ENCODE measurements at regions not wholly inside any gene's neighbourhood (a gene's known extent, or its start where the extent isn't known, plus 50 kb on each side); places are given as distances from the start of the nearest gene placed in this dataset.
A peak's percentile ranks its signal among the peaks of the same experiment; 100 is the strongest.

GRCh38 chr12:5374713-5375112, 57.2 kb upstream of the NTF3 start:
- no peaks in the 10 kb centered on the region for H3K4me1 ChIP-seq
- H3K27me3 ChIP-seq: no peaks in the 10 kb centered on the region
- H3K9me3 ChIP-seq: no peaks in the 10 kb centered on the region
- no peaks in the 10 kb centered on the region for H3K36me3 ChIP-seq
- peak in 1 of 2 donors; percentile 22 for DNase-seq (ENCODE audit: extremely low spot score in 2 of 2)
- TF ChIP-seq POLR2A (IDR thresholded peaks at IDR 0.05) (no peak), POLR2AphosphoS5 (IDR thresholded peaks at IDR 0.05; ENCODE audit: insufficient read depth in 1 of 2, low read depth in 1 of 2) (no peak), CTCF (IDR thresholded peaks at IDR 0.05) (no peak)
- intact Hi-C loops (cut with DNase I): no loop called here
- H3K4me3 ChIP-seq: no peak overlapping the region
- no peak overlapping the region for H3K27ac ChIP-seq

- TF ChIP-seq POLR2AphosphoS5 (IDR thresholded peaks at IDR 0.05; ENCODE audit: insufficient read depth in 1 of 2, low read depth in 1 of 2) (no peak), CTCF (IDR thresholded peaks at IDR 0.05) (no peak), POLR2A (IDR thresholded peaks at IDR 0.05) (no peak)
- Histone ChIP-seq H3K4me1 (no peaks in the 10 kb centered on the region), H3K27me3 (no peaks in the 10 kb centered on the region), H3K27ac (no peak overlapping the region), H3K36me3 (no peaks in the 10 kb centered on the region), H3K4me3 (no peak overlapping the region), H3K9me3 (no peaks in the 10 kb centered on the region)
- DNase-seq (ENCODE audit: extremely low spot score in 2 of 2): peak in 1 of 2 donors; percentile 54
- intact Hi-C loops (cut with DNase I): no loop called here
Measured at GRCh38 chr12:5375547-5376295, 56.2 kb upstream of the NTF3 start.

GRCh38 chr12:5376591-5377207, 55.2 kb upstream of the NTF3 start:
- peak in 1 of 2 donors; percentile 40 for DNase-seq (ENCODE audit: extremely low spot score in 2 of 2)
- intact Hi-C loops (cut with DNase I): no loop called here
- Histone ChIP-seq H3K36me3 (no peaks in the 10 kb centered on the region), H3K4me3 (no peak overlapping the region), H3K4me1 (no peaks in the 10 kb centered on the region), H3K27me3 (no peaks in the 10 kb centered on the region), H3K27ac (no peak overlapping the region), H3K9me3 (no peaks in the 10 kb centered on the region)
- no peak for TF ChIP-seq POLR2A (IDR thresholded peaks at IDR 0.05)
- no peak for TF ChIP-seq POLR2AphosphoS5 (IDR thresholded peaks at IDR 0.05; ENCODE audit: insufficient read depth in 1 of 2, low read depth in 1 of 2)
- TF ChIP-seq CTCF (IDR thresholded peaks at IDR 0.05): no peak

GRCh38 chr12:5377997-5378592, 53.8 kb upstream of the NTF3 start:
- Histone ChIP-seq H3K4me1 (no peaks in the 10 kb centered on the region), H3K36me3 (no peaks in the 10 kb centered on the region), H3K27me3 (no peaks in the 10 kb centered on the region), H3K27ac (no peak overlapping the region), H3K9me3 (no peaks in the 10 kb centered on the region), H3K4me3 (no peak overlapping the region)
- no peak for DNase-seq (ENCODE audit: extremely low spot score in 2 of 2)
- TF ChIP-seq POLR2AphosphoS5 (IDR thresholded peaks at IDR 0.05; ENCODE audit: insufficient read depth in 1 of 2, low read depth in 1 of 2) (no peak), POLR2A (IDR thresholded peaks at IDR 0.05) (no peak), CTCF (IDR thresholded peaks at IDR 0.05) (no peak)
- intact Hi-C loops (cut with DNase I): no loop called here
